HEK293T (cell line): ENCODE measurements at regions not wholly inside any gene's neighbourhood (a gene's known extent, or its start where the extent isn't known, plus 50 kb on each side); places are given as distances from the start of the nearest gene placed in this dataset.

Source experiments
- BHLHE40 ChIP-seq: fragments of 450-650 bp; IDR thresholded peaks from 2 replicates; pipeline ENCODE4 v1.6.1; 2016; ENCODE audit warnings: mild to moderate bottlenecking, moderate library complexity, borderline replicate concordance
- FOXM1 ChIP-seq: fragments of 450-650 bp; IDR thresholded peaks from 2 replicates; pipeline ENCODE4 v1.6.1; 2017; ENCODE audit warnings: mild to moderate bottlenecking, borderline replicate concordance
- TARDBP ChIP-seq: fragments of 450-650 bp; IDR thresholded peaks from 2 replicates; pipeline ENCODE4 v1.6.1; 2016

GRCh38 chr6:90809035-90809434, 222.2 kb upstream of the MAP3K7 start:
- TF ChIP-seq TARDBP (no peak), FOXM1 (no peak), BHLHE40 (no peak)
